OCI-LY7 (cell line): ENCODE measurements at regions not wholly inside any gene's neighbourhood (a gene's known extent, or its start where the extent isn't known, plus 50 kb on each side); places are given as distances from the start of the nearest gene placed in this dataset.

Source experiments
- CTCF ChIP-seq: fragments of 200-600 bp; sonication (generic); conservative IDR thresholded peaks from 2 replicates; pipeline ENCODE4 v1.5.1; 2014; ENCODE audit warnings: mild to moderate bottlenecking, antibody characterized with exemption, low read length, moderate library complexity, mixed read lengths
- EZH2phosphoT487 ChIP-seq: fragments of 200-600 bp; sonication (generic); IDR thresholded peaks from 2 replicates; pipeline ENCODE4 v1.6.1; 2018; ENCODE audit warnings: low read depth, borderline replicate concordance, mild to moderate bottlenecking, mixed run types, antibody characterized with exemption, low read length, moderate library complexity, mixed read lengths

- TF ChIP-seq CTCF = no peak
- TF ChIP-seq EZH2phosphoT487 = no peak
These were observed 65.9 kb upstream of the LRRN2 start for GRCh38 chr1:204751480-204751879.
